ENCODE measurements at regions not wholly inside any gene's neighbourhood (a gene's known extent, or its start where the extent isn't known, plus 50 kb on each side); places are given as distances from the start of the nearest gene placed in this dataset.
"Not testable (repeated sequence)": the region's sequence is repeated elsewhere in the genome, so short reads cannot be mapped to it uniquely, and the experiment has no call there.

- Histone ChIP-seq H3K9me3 (ENCODE audit: control insufficient read depth, insufficient read depth, low read length) (no peaks in the 10 kb centered on the region), H3K27ac (ENCODE audit: low read depth, low read length) (no peak overlapping the region), H3K4me1 (ENCODE audit: control insufficient read depth, insufficient read depth, low read length) (no peaks in the 10 kb centered on the region), H3K4me3 (ENCODE audit: low read depth, low read length) (no peak overlapping the region), H3K36me3 (ENCODE audit: control insufficient read depth, insufficient read depth, low read length) (no peaks in the 10 kb centered on the region), H3K27me3 (ENCODE audit: control insufficient read depth, insufficient read depth, low read length) (no peaks in the 10 kb centered on the region)
- 100% methylated on average over 1 of the region's 2 CpGs for WGBS (ENCODE audit: insufficient coverage)
- peak in 1 of 6 donors; percentile 2 for DNase-seq (ENCODE audit: low read depth in 4 of 6, low spot score in 6 of 6)
Observed at GRCh38 chr4:30536231-30536630, 183.9 kb upstream of the PCDH7 start.

GRCh38 chr4:30537456-30537855 lies 182.7 kb upstream of the PCDH7 start:
- Histone ChIP-seq H3K4me3 (ENCODE audit: low read depth, low read length) (no peak overlapping the region), H3K27me3 (ENCODE audit: control insufficient read depth, insufficient read depth, low read length) (no peaks in the 10 kb centered on the region), H3K9me3 (ENCODE audit: control insufficient read depth, insufficient read depth, low read length) (no peaks in the 10 kb centered on the region), H3K27ac (ENCODE audit: low read depth, low read length) (no peak overlapping the region), H3K4me1 (ENCODE audit: control insufficient read depth, insufficient read depth, low read length) (no peaks in the 10 kb centered on the region), H3K36me3 (ENCODE audit: control insufficient read depth, insufficient read depth, low read length) (no peaks in the 10 kb centered on the region)
- DNase-seq (ENCODE audit: low read depth in 4 of 6, low spot score in 6 of 6), result peak in 1 of 6 donors; percentile 1
- no CpG with 5 or more reads among the region's 3 CpGs for WGBS (ENCODE audit: insufficient coverage)

- Histone ChIP-seq H3K27ac (ENCODE audit: low read depth, low read length) (no peak overlapping the region), H3K9me3 (ENCODE audit: control insufficient read depth, insufficient read depth, low read length) (no peaks in the 10 kb centered on the region), H3K4me3 (ENCODE audit: low read depth, low read length) (no peak overlapping the region), H3K36me3 (ENCODE audit: control insufficient read depth, insufficient read depth, low read length) (no peaks in the 10 kb centered on the region), H3K4me1 (ENCODE audit: control insufficient read depth, insufficient read depth, low read length) (no peaks in the 10 kb centered on the region), H3K27me3 (ENCODE audit: control insufficient read depth, insufficient read depth, low read length) (no peaks in the 10 kb centered on the region)
- DNase-seq (ENCODE audit: low read depth in 4 of 6, low spot score in 6 of 6), result no peak
- WGBS (ENCODE audit: insufficient coverage), result 75% methylated on average over 2 of the region's 5 CpGs
Observed at GRCh38 chr4:30538794-30539193, 181.4 kb upstream of the PCDH7 start.

- 82% methylated on average over 1 of the region's 1 CpG for WGBS (ENCODE audit: insufficient coverage)
- Histone ChIP-seq H3K27me3 (ENCODE audit: control insufficient read depth, insufficient read depth, low read length) (no peaks in the 10 kb centered on the region), H3K4me1 (ENCODE audit: control insufficient read depth, insufficient read depth, low read length) (no peaks in the 10 kb centered on the region), H3K27ac (ENCODE audit: low read depth, low read length) (no peak overlapping the region), H3K9me3 (ENCODE audit: control insufficient read depth, insufficient read depth, low read length) (no peaks in the 10 kb centered on the region), H3K36me3 (ENCODE audit: control insufficient read depth, insufficient read depth, low read length) (no peaks in the 10 kb centered on the region), H3K4me3 (ENCODE audit: low read depth, low read length) (no peak overlapping the region)
- no peak for DNase-seq (ENCODE audit: low read depth in 4 of 6, low spot score in 6 of 6)
Observed at GRCh38 chr4:30543057-30543456, 177.1 kb upstream of the PCDH7 start.

GRCh38 chr4:30553151-30553550 lies 167.0 kb upstream of the PCDH7 start:
- Histone ChIP-seq H3K36me3 (ENCODE audit: control insufficient read depth, insufficient read depth, low read length) (no peaks in the 10 kb centered on the region), H3K9me3 (ENCODE audit: control insufficient read depth, insufficient read depth, low read length) (no peaks in the 10 kb centered on the region), H3K27ac (ENCODE audit: low read depth, low read length) (no peak overlapping the region), H3K4me3 (ENCODE audit: low read depth, low read length) (no peak overlapping the region), H3K27me3 (ENCODE audit: control insufficient read depth, insufficient read depth, low read length) (no peaks in the 10 kb centered on the region), H3K4me1 (ENCODE audit: control insufficient read depth, insufficient read depth, low read length) (no peaks in the 10 kb centered on the region)
- WGBS (ENCODE audit: insufficient coverage), result 100% methylated on average over 1 of the region's 1 CpG
- no peak for DNase-seq (ENCODE audit: low read depth in 4 of 6, low spot score in 6 of 6)

- no peak for DNase-seq (ENCODE audit: low read depth in 4 of 6, low spot score in 6 of 6)
- no peak overlapping the region for H3K4me3 ChIP-seq (ENCODE audit: low read depth, low read length)
- no peaks in the 10 kb centered on the region for H3K36me3 ChIP-seq (ENCODE audit: control insufficient read depth, insufficient read depth, low read length)
- H3K9me3 ChIP-seq (ENCODE audit: control insufficient read depth, insufficient read depth, low read length), result no peaks in the 10 kb centered on the region
- no peak overlapping the region for H3K27ac ChIP-seq (ENCODE audit: low read depth, low read length)
- 89% methylated on average over 1 of the region's 1 CpG for WGBS (ENCODE audit: insufficient coverage)
- no peaks in the 10 kb centered on the region for H3K27me3 ChIP-seq (ENCODE audit: control insufficient read depth, insufficient read depth, low read length)
- no peaks in the 10 kb centered on the region for H3K4me1 ChIP-seq (ENCODE audit: control insufficient read depth, insufficient read depth, low read length)
Observed at GRCh38 chr4:30553706-30554105, 166.5 kb upstream of the PCDH7 start.

- WGBS (ENCODE audit: insufficient coverage), result no CpG with 5 or more reads among the region's 1 CpG
- Histone ChIP-seq H3K4me1 (ENCODE audit: control insufficient read depth, insufficient read depth, low read length) (no peaks in the 10 kb centered on the region), H3K27ac (ENCODE audit: low read depth, low read length) (no peak overlapping the region), H3K27me3 (ENCODE audit: control insufficient read depth, insufficient read depth, low read length) (no peaks in the 10 kb centered on the region), H3K36me3 (ENCODE audit: control insufficient read depth, insufficient read depth, low read length) (no peaks in the 10 kb centered on the region), H3K4me3 (ENCODE audit: low read depth, low read length) (no peak overlapping the region), H3K9me3 (ENCODE audit: control insufficient read depth, insufficient read depth, low read length) (no peaks in the 10 kb centered on the region)
- DNase-seq (ENCODE audit: low read depth in 4 of 6, low spot score in 6 of 6), result peak in 1 of 6 donors; percentile 40
Observed at GRCh38 chr4:30555775-30556174, 164.4 kb upstream of the PCDH7 start.

- H3K4me3 ChIP-seq (ENCODE audit: low read depth, low read length), result no peak overlapping the region
- no peaks in the 10 kb centered on the region for H3K27me3 ChIP-seq (ENCODE audit: control insufficient read depth, insufficient read depth, low read length)
- H3K4me1 ChIP-seq (ENCODE audit: control insufficient read depth, insufficient read depth, low read length), result no peaks in the 10 kb centered on the region
- no peak for DNase-seq (ENCODE audit: low read depth in 4 of 6, low spot score in 6 of 6)
- H3K27ac ChIP-seq (ENCODE audit: low read depth, low read length), result no peak overlapping the region
- H3K36me3 ChIP-seq (ENCODE audit: control insufficient read depth, insufficient read depth, low read length), result no peaks in the 10 kb centered on the region
- peaks cover 3% of the 10 kb centered on the region for H3K9me3 ChIP-seq (ENCODE audit: control insufficient read depth, insufficient read depth, low read length)
- WGBS (ENCODE audit: insufficient coverage), result 80% methylated on average over 3 of the region's 4 CpGs
Observed at GRCh38 chr4:30559481-30559880, 160.7 kb upstream of the PCDH7 start.

- Histone ChIP-seq H3K27me3 (ENCODE audit: control insufficient read depth, insufficient read depth, low read length) (no peaks in the 10 kb centered on the region), H3K27ac (ENCODE audit: low read depth, low read length) (no peak overlapping the region), H3K4me1 (ENCODE audit: control insufficient read depth, insufficient read depth, low read length) (no peaks in the 10 kb centered on the region), H3K36me3 (ENCODE audit: control insufficient read depth, insufficient read depth, low read length) (no peaks in the 10 kb centered on the region), H3K4me3 (ENCODE audit: low read depth, low read length) (no peak overlapping the region), H3K9me3 (ENCODE audit: control insufficient read depth, insufficient read depth, low read length) (no peaks in the 10 kb centered on the region)
- 91% methylated on average over 9 of the region's 9 CpGs for WGBS (ENCODE audit: insufficient coverage)
- DNase-seq (ENCODE audit: low read depth in 4 of 6, low spot score in 6 of 6), result no peak
Observed at GRCh38 chr4:30586850-30587249, 133.3 kb upstream of the PCDH7 start.

GRCh38 chr4:30589669-30590068 lies 130.5 kb upstream of the PCDH7 start:
- WGBS (ENCODE audit: insufficient coverage), result no CpG with 5 or more reads among the region's 3 CpGs
- DNase-seq (ENCODE audit: low read depth in 4 of 6, low spot score in 6 of 6); H3K9me3 ChIP-seq (ENCODE audit: control insufficient read depth, insufficient read depth, low read length): not testable (repeated sequence)

More at GRCh38 chr4:30589669-30590068, 130.5 kb upstream of the PCDH7 start:
- H3K27ac ChIP-seq (ENCODE audit: low read depth, low read length); H3K27me3 ChIP-seq (ENCODE audit: control insufficient read depth, insufficient read depth, low read length); H3K4me1 ChIP-seq (ENCODE audit: control insufficient read depth, insufficient read depth, low read length); H3K36me3 ChIP-seq (ENCODE audit: control insufficient read depth, insufficient read depth, low read length); H3K4me3 ChIP-seq (ENCODE audit: low read depth, low read length): not testable (repeated sequence)
